ENCODE measurements at regions not wholly inside any gene's neighbourhood (a gene's known extent, or its start where the extent isn't known, plus 50 kb on each side); places are given as distances from the start of the nearest gene placed in this dataset.

- Mint-ChIP-seq H3K27ac (no peak overlapping the region), H3K9me3 (no peaks in the 10 kb centered on the region), H3K4me1 (no peaks in the 10 kb centered on the region), H3K27me3 (no peaks in the 10 kb centered on the region), H3K4me3 (no peak overlapping the region), H3K36me3 (no peaks in the 10 kb centered on the region)
- DNase-seq (no peak), ATAC-seq (no peak)
- POLR2A ChIA-PET = no interaction called here
Observed at GRCh38 chr11:92556431-92556830, 331.8 kb downstream of the FAT3 start.

GRCh38 chr11:92557879-92558278 lies 333.3 kb downstream of the FAT3 start:
- H3K9me3 Mint-ChIP-seq = no peaks in the 10 kb centered on the region
- no peak overlapping the region for H3K4me3 Mint-ChIP-seq
- DNase-seq (no peak), ATAC-seq (no peak)
- H3K36me3 Mint-ChIP-seq = no peaks in the 10 kb centered on the region
- POLR2A ChIA-PET = no interaction called here
- no peaks in the 10 kb centered on the region for H3K4me1 Mint-ChIP-seq
- H3K27ac Mint-ChIP-seq = no peak overlapping the region
- peaks cover 0 to 2% (median 0%) of the 10 kb centered on the region in 5 donors for H3K27me3 Mint-ChIP-seq

GRCh38 chr11:92558323-92558722 lies 333.7 kb downstream of the FAT3 start:
- DNase-seq (no peak), ATAC-seq (no peak)
- H3K4me1 Mint-ChIP-seq = no peaks in the 10 kb centered on the region
- peaks cover 0 to 2% (median 0%) of the 10 kb centered on the region in 5 donors for H3K27me3 Mint-ChIP-seq
- no peaks in the 10 kb centered on the region for H3K36me3 Mint-ChIP-seq
- H3K9me3 Mint-ChIP-seq = no peaks in the 10 kb centered on the region
- no peak overlapping the region for H3K4me3 Mint-ChIP-seq
- POLR2A ChIA-PET = no interaction called here
- no peak overlapping the region for H3K27ac Mint-ChIP-seq

GRCh38 chr11:92569726-92570125 lies 345.1 kb downstream of the FAT3 start:
- Mint-ChIP-seq H3K9me3 (no peaks in the 10 kb centered on the region), H3K27me3 (no peaks in the 10 kb centered on the region), H3K4me3 (no peak overlapping the region), H3K27ac (no peak overlapping the region), H3K36me3 (no peaks in the 10 kb centered on the region), H3K4me1 (no peaks in the 10 kb centered on the region)
- no peak for ATAC-seq
- POLR2A ChIA-PET = no interaction called here
- no peak for DNase-seq

- Mint-ChIP-seq H3K4me3 (no peak overlapping the region), H3K4me1 (no peaks in the 10 kb centered on the region), H3K36me3 (no peaks in the 10 kb centered on the region), H3K27me3 (no peaks in the 10 kb centered on the region), H3K27ac (no peak overlapping the region), H3K9me3 (no peaks in the 10 kb centered on the region)
- DNase-seq = no peak
- POLR2A ChIA-PET = no interaction called here
- no peak for ATAC-seq
Observed at GRCh38 chr11:92572559-92572958, 347.9 kb downstream of the FAT3 start.

GRCh38 chr11:92576315-92576714 lies 351.7 kb downstream of the FAT3 start:
- Mint-ChIP-seq H3K4me3 (no peak overlapping the region), H3K27me3 (peaks cover 0 to 2% (median 0%) of the 10 kb centered on the region in 5 donors), H3K4me1 (no peaks in the 10 kb centered on the region), H3K9me3 (peaks cover 0 to 14% (median 0%) of the 10 kb centered on the region in 9 donors), H3K36me3 (no peaks in the 10 kb centered on the region), H3K27ac (no peak overlapping the region)
- ATAC-seq (no peak), DNase-seq (no peak)
- POLR2A ChIA-PET = no interaction called here

- Mint-ChIP-seq H3K4me3 (no peak overlapping the region), H3K9me3 (peaks cover 0 to 15% (median 0%) of the 10 kb centered on the region in 9 donors), H3K27ac (no peak overlapping the region), H3K36me3 (no peaks in the 10 kb centered on the region), H3K4me1 (no peaks in the 10 kb centered on the region), H3K27me3 (peaks cover 0 to 4% (median 0%) of the 10 kb centered on the region in 5 donors)
- no peak for DNase-seq
- no peak for ATAC-seq
- POLR2A ChIA-PET = no interaction called here
Observed at GRCh38 chr11:92580908-92581307, 356.3 kb downstream of the FAT3 start.

- Mint-ChIP-seq H3K4me3 (no peak overlapping the region), H3K27ac (no peak overlapping the region), H3K9me3 (peaks cover 0 to 3% (median 0%) of the 10 kb centered on the region in 9 donors), H3K4me1 (no peaks in the 10 kb centered on the region), H3K36me3 (no peaks in the 10 kb centered on the region), H3K27me3 (peaks cover 0 to 2% (median 0%) of the 10 kb centered on the region in 5 donors)
- DNase-seq = no peak
- no peak for ATAC-seq
- POLR2A ChIA-PET = no interaction called here
Observed at GRCh38 chr11:92588393-92588792, 363.8 kb downstream of the FAT3 start.

- POLR2A ChIA-PET = no interaction called here
- no peaks in the 10 kb centered on the region for H3K4me1 Mint-ChIP-seq
- ATAC-seq (no peak), DNase-seq (no peak)
- H3K4me3 Mint-ChIP-seq = no peak overlapping the region
- peaks cover 0 to 2% (median 0%) of the 10 kb centered on the region in 5 donors for H3K27me3 Mint-ChIP-seq
- H3K27ac Mint-ChIP-seq = no peak overlapping the region
- H3K9me3 Mint-ChIP-seq = peaks cover 0 to 3% (median 0%) of the 10 kb centered on the region in 9 donors
- H3K36me3 Mint-ChIP-seq = no peaks in the 10 kb centered on the region
Observed at GRCh38 chr11:92589512-92589911, 364.9 kb downstream of the FAT3 start.

GRCh38 chr11:92591521-92591920 lies 366.9 kb downstream of the FAT3 start:
- no peaks in the 10 kb centered on the region for H3K4me1 Mint-ChIP-seq
- no peaks in the 10 kb centered on the region for H3K36me3 Mint-ChIP-seq
- H3K27me3 Mint-ChIP-seq = peaks cover 0 to 2% (median 1%) of the 10 kb centered on the region in 5 donors
- H3K27ac Mint-ChIP-seq = no peak overlapping the region
- H3K9me3 Mint-ChIP-seq = peaks cover 0 to 3% (median 0%) of the 10 kb centered on the region in 9 donors
- ATAC-seq (no peak), DNase-seq (no peak)
- POLR2A ChIA-PET = no interaction called here
- H3K4me3 Mint-ChIP-seq = no peak overlapping the region

- no peaks in the 10 kb centered on the region for H3K4me1 Mint-ChIP-seq
- POLR2A ChIA-PET = no interaction called here
- no peak overlapping the region for H3K27ac Mint-ChIP-seq
- DNase-seq (no peak), ATAC-seq (no peak)
- H3K36me3 Mint-ChIP-seq = no peaks in the 10 kb centered on the region
- H3K9me3 Mint-ChIP-seq = peaks cover 0 to 7% (median 0%) of the 10 kb centered on the region in 9 donors
- H3K27me3 Mint-ChIP-seq = peaks cover 0 to 2% (median 1%) of the 10 kb centered on the region in 5 donors
- H3K4me3 Mint-ChIP-seq = no peak overlapping the region
Observed at GRCh38 chr11:92594251-92594650, 369.6 kb downstream of the FAT3 start.

GRCh38 chr11:92595052-92595451 lies 370.4 kb downstream of the FAT3 start:
- POLR2A ChIA-PET = no interaction called here
- DNase-seq = no peak
- H3K27ac Mint-ChIP-seq = no peak overlapping the region
- no peaks in the 10 kb centered on the region for H3K4me1 Mint-ChIP-seq
- peaks cover 0 to 5% (median 0%) of the 10 kb centered on the region in 9 donors for H3K9me3 Mint-ChIP-seq
- peaks cover 0 to 2% (median 0%) of the 10 kb centered on the region in 5 donors for H3K27me3 Mint-ChIP-seq
- no peak for ATAC-seq
- H3K4me3 Mint-ChIP-seq = no peak overlapping the region
- H3K36me3 Mint-ChIP-seq = no peaks in the 10 kb centered on the region

GRCh38 chr11:92596596-92597317 lies 372.1 kb downstream of the FAT3 start:
- peaks cover 0 to 2% (median 0%) of the 10 kb centered on the region in 5 donors for H3K27me3 Mint-ChIP-seq
- H3K27ac Mint-ChIP-seq = no peak overlapping the region
- no peak for ATAC-seq
- no peaks in the 10 kb centered on the region for H3K36me3 Mint-ChIP-seq
- no peaks in the 10 kb centered on the region for H3K4me1 Mint-ChIP-seq
- POLR2A ChIA-PET = no interaction called here
- H3K4me3 Mint-ChIP-seq = no peak overlapping the region
- peaks cover 0 to 4% (median 0%) of the 10 kb centered on the region in 9 donors for H3K9me3 Mint-ChIP-seq
- DNase-seq = no peak

- no peaks in the 10 kb centered on the region for H3K36me3 Mint-ChIP-seq
- no peak overlapping the region for H3K4me3 Mint-ChIP-seq
- no peak for DNase-seq
- POLR2A ChIA-PET = no interaction called here
- H3K4me1 Mint-ChIP-seq = no peaks in the 10 kb centered on the region
- H3K27ac Mint-ChIP-seq = no peak overlapping the region
- no peak for ATAC-seq
- peaks cover 0 to 4% (median 0%) of the 10 kb centered on the region in 9 donors for H3K9me3 Mint-ChIP-seq
- H3K27me3 Mint-ChIP-seq = no peaks in the 10 kb centered on the region
Observed at GRCh38 chr11:92601048-92601447, 368.4 kb upstream of the MTNR1B start.
